Neural crest cell (in vitro differentiated cells): ENCODE measurements at regions not wholly inside any gene's neighbourhood (a gene's known extent, or its start where the extent isn't known, plus 50 kb on each side); places are given as distances from the start of the nearest gene placed in this dataset.
"Not testable (repeated sequence)": the region's sequence is repeated elsewhere in the genome, so short reads cannot be mapped to it uniquely, and the experiment has no call there.

Experiments used
- DNase-seq: peaks from one replicate; pipeline ENCODE4 v3.0.0; 2021; ENCODE audit warnings: low read depth, mixed read lengths, low spot score
- H3K27ac Mint-ChIP-seq: one replicate; pipeline ENCODE4 v1.8.0; 2021; ENCODE audit warnings: mild to moderate bottlenecking, mixed read lengths; ENCODE audit not compliant: unreplicated experiment
- H3K27me3 Mint-ChIP-seq: 2 replicates; pipeline ENCODE4 v1.8.0; 2021; ENCODE audit warnings: low read depth, mild to moderate bottlenecking, mixed read lengths
- H3K36me3 Mint-ChIP-seq: 2 replicates; pipeline ENCODE4 v1.8.0; 2021; ENCODE audit warnings: low read depth, mild to moderate bottlenecking, mixed read lengths
- H3K4me1 Mint-ChIP-seq: 2 replicates; pipeline ENCODE4 v1.8.0; 2021; ENCODE audit warnings: mixed read lengths
- H3K4me3 Mint-ChIP-seq: one replicate; pipeline ENCODE4 v1.8.0; 2021; ENCODE audit warnings: mild to moderate bottlenecking, mixed read lengths
- H3K9me3 Mint-ChIP-seq: 2 replicates; pipeline ENCODE4 v1.8.0; 2021; ENCODE audit warnings: mixed read lengths
- CTCF ChIP-seq: fragments of 200-600 bp; sonication (generic); conservative IDR thresholded peaks from 2 replicates; pipeline ENCODE4 v1.5.0; 2021; ENCODE audit warnings: antibody characterized with exemption, mild to moderate bottlenecking

GRCh38 chr22:41023299-41023623 is 69.1 kb upstream of the EP300 start:
- no peaks in the 10 kb centered on the region for H3K9me3 Mint-ChIP-seq
- H3K36me3 Mint-ChIP-seq = no peaks in the 10 kb centered on the region
- H3K4me1 Mint-ChIP-seq = peaks cover 21% of the 10 kb centered on the region
- no peak for DNase-seq
- H3K4me3 Mint-ChIP-seq = peak overlapping the region; percentile 87
- peaks cover 7% of the 10 kb centered on the region for H3K27me3 Mint-ChIP-seq
- no peak for TF ChIP-seq CTCF
- no peak overlapping the region for H3K27ac Mint-ChIP-seq

- Mint-ChIP-seq H3K4me3 (no peak overlapping the region), H3K27ac (no peak overlapping the region), H3K4me1 (peaks cover 4% of the 10 kb centered on the region), H3K9me3 (no peaks in the 10 kb centered on the region), H3K27me3 (no peaks in the 10 kb centered on the region), H3K36me3 (no peaks in the 10 kb centered on the region)
- TF ChIP-seq CTCF = no peak
- no peak for DNase-seq
Observed at GRCh38 chr22:41028841-41029240, 63.6 kb upstream of the EP300 start.

GRCh38 chr22:41030891-41031290 is 61.5 kb upstream of the EP300 start:
- H3K4me3 Mint-ChIP-seq = no peak overlapping the region

GRCh38 chr22:41034706-41035105 is 57.7 kb upstream of the EP300 start:
- DNase-seq = no peak
- Mint-ChIP-seq H3K27ac (no peak overlapping the region), H3K27me3 (peaks cover 2% of the 10 kb centered on the region), H3K4me1 (peaks cover 5% of the 10 kb centered on the region), H3K36me3 (no peaks in the 10 kb centered on the region), H3K4me3 (no peak overlapping the region), H3K9me3 (no peaks in the 10 kb centered on the region)
- TF ChIP-seq CTCF = no peak

More at GRCh38 chr22:41030891-41031290, 61.5 kb upstream of the EP300 start:
- Mint-ChIP-seq H3K9me3 (no peaks in the 10 kb centered on the region), H3K4me1 (peaks cover 4% of the 10 kb centered on the region), H3K36me3 (no peaks in the 10 kb centered on the region), H3K27ac (no peak overlapping the region), H3K27me3 (peaks cover 2% of the 10 kb centered on the region)
- TF ChIP-seq CTCF = no peak
- no peak for DNase-seq

- no peak for DNase-seq
- no peaks in the 10 kb centered on the region for H3K9me3 Mint-ChIP-seq
- H3K36me3 Mint-ChIP-seq = no peaks in the 10 kb centered on the region
- no peak overlapping the region for H3K4me3 Mint-ChIP-seq
- no peak overlapping the region for H3K27ac Mint-ChIP-seq
- H3K4me1 Mint-ChIP-seq = peaks cover 5% of the 10 kb centered on the region
- H3K27me3 Mint-ChIP-seq = peaks cover 2% of the 10 kb centered on the region
- no peak for TF ChIP-seq CTCF
Observed at GRCh38 chr22:41036924-41037323, 55.5 kb upstream of the EP300 start.

- Mint-ChIP-seq H3K4me3 (no peak overlapping the region), H3K9me3 (no peaks in the 10 kb centered on the region), H3K27ac (no peak overlapping the region), H3K27me3 (peaks cover 2% of the 10 kb centered on the region), H3K36me3 (no peaks in the 10 kb centered on the region), H3K4me1 (peaks cover 5% of the 10 kb centered on the region)
- DNase-seq = no peak
- TF ChIP-seq CTCF = no peak
Observed at GRCh38 chr22:41038732-41039131, 53.7 kb upstream of the EP300 start.

- not testable (repeated sequence) for DNase-seq, H3K4me1 Mint-ChIP-seq, H3K9me3 Mint-ChIP-seq, H3K36me3 Mint-ChIP-seq, H3K4me3 Mint-ChIP-seq, H3K27ac Mint-ChIP-seq, H3K27me3 Mint-ChIP-seq
Observed at GRCh38 chr22:41039641-41040040, 52.8 kb upstream of the EP300 start.
